Esophagus (tissue), 2 donors: ENCODE measurements at regions not wholly inside any gene's neighbourhood (a gene's known extent, or its start where the extent isn't known, plus 50 kb on each side); places are given as distances from the start of the nearest gene placed in this dataset.

Experiments
- H3K27ac ChIP-seq, 2 donors: one replicate each; pipeline ENCODE4 v1.5.1; 2013; ENCODE audit warnings: low read depth in 2 of 2, mild to moderate bottlenecking in 2 of 2, inconsistent platforms in 1 of 2, low read length in 1 of 2, moderate library complexity in 1 of 2
- H3K27me3 ChIP-seq, 2 donors: one replicate each; pipeline ENCODE4 v1.6.1; 2013; ENCODE audit warnings: low read length in 2 of 2, control low read depth in 1 of 2, mild to moderate bottlenecking in 1 of 2; ENCODE audit not compliant: insufficient read depth in 2 of 2, control insufficient read depth in 1 of 2
- H3K36me3 ChIP-seq, 2 donors: one replicate each; pipeline ENCODE4 v1.6.1; 2013; ENCODE audit warnings: low read length in 1 of 2; ENCODE audit not compliant: control insufficient read depth in 2 of 2, insufficient read depth in 2 of 2
- H3K4me1 ChIP-seq, 2 donors: one replicate each; pipeline ENCODE4 v1.6.1; 2013; ENCODE audit warnings: low read length in 1 of 2; ENCODE audit not compliant: control insufficient read depth in 2 of 2, insufficient read depth in 2 of 2
- H3K4me3 ChIP-seq, 2 donors: one replicate each; pipeline ENCODE4 v1.5.1; 2013; ENCODE audit warnings: low read length in 2 of 2, mild to moderate bottlenecking in 2 of 2, low read depth in 1 of 2, moderate library complexity in 1 of 2
- H3K9me3 ChIP-seq, 2 donors: one replicate each; pipeline ENCODE4 v1.6.1; 2013; ENCODE audit warnings: mild to moderate bottlenecking in 2 of 2, low read depth in 1 of 2, low read length in 1 of 2, moderate library complexity in 1 of 2; ENCODE audit not compliant: control insufficient read depth in 2 of 2, insufficient read depth in 1 of 2
- WGBS, 2 donors: extraction: QIAGEN DNeasy Blood & Tissue Kit; methylation state at CpG; one replicate each; pipeline ENCODE4 v1.1.7; 2013; 5-methylcytosine and 5-hydroxymethylcytosine counted together
- donor health status: healthy with polysubstance abuse.
- donor health status: Bipolar disorder and iron deficiency.

DNA sequence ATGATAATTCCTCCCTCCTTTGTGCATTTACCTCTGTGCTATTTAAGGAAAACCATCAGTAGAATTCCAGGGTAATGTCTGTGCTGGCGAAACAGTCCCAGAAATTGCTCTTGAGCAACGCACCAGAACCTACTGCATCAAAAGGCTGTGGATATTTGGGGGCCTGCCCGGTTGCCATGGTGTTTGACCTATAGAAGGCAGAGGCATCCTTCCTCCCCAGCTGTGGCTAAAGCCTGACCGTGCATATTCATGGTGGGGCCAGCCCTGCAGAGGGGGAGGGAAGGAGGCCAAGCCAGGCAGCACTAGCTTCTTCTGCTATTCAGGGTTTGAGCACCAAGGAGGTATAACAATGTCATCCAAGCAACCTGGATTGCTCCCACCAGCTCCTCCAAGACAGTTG is 215.0 kb upstream of the E2F8 start:
- Histone ChIP-seq H3K9me3 (no peaks in the 10 kb centered on the region), H3K36me3 (no peaks in the 10 kb centered on the region), H3K27me3 (no peaks in the 10 kb centered on the region), H3K4me3 (no peak overlapping the region), H3K4me1 (peaks cover 0 to 4% of the 10 kb centered on the region in 2 donors), H3K27ac (no peak overlapping the region)
- WGBS, 2 donors, result 67 to 69% methylated on average over 4 of the region's 4 CpGs

DNA sequence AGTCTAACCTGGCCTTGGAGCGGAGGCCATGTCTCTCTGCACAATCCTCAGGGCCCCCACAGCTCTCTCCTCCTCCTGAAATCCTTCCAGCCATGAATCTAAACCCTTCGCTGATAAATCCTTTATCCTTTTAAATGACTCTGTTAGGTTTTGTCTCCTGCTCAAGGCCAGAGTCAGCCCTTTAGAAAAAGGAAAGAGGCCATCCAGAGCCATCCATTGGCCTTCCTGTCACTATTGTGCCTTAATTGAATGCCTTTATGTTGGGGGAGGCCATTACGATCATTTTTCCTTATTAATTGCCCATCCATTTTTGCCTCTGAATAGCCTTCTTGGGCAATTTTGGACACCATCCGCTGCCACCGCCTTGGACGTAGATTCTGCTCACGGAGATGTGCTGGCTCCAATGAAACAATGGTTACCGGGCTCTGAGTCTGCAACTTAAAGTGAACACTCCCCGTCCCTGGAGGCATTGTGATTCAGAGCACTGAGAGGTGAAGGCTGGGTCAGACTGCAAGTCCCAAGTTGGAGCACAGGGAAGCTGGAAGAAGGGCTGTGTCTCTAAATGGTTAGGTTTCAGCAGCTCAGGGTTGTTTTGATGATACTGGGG is 213.0 kb upstream of the E2F8 start:
- no peak overlapping the region for H3K27ac ChIP-seq
- WGBS, 2 donors, result 50 to 70% methylated on average over 9 of the region's 9 CpGs
- no peaks in the 10 kb centered on the region for H3K36me3 ChIP-seq
- H3K9me3 ChIP-seq, result no peaks in the 10 kb centered on the region
- peaks cover 0 to 4% of the 10 kb centered on the region in 2 donors for H3K4me1 ChIP-seq
- no peaks in the 10 kb centered on the region for H3K27me3 ChIP-seq
- no peak overlapping the region for H3K4me3 ChIP-seq

DNA sequence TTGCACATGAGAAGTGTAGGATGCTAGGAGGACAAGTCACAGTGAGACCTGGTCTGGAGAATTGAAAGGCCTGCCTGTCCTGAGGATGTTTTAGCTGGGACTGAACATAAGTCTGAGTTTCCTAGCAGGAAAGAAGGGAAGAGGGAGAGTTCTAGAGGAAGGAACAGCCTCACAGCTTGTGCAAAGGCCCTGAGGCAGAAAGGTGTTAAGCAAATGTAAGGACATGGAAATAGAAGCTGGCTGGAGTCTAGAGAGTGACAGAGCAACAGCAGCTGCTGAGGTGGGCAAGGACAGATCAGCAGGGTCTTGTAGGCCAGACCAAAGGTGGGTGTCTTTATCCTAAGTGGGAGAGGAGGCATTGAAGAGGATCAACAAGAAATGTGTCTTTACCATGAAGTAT is 210.9 kb upstream of the E2F8 start:
- H3K4me1 ChIP-seq, result peaks cover 0 to 4% of the 10 kb centered on the region in 2 donors
- no peak overlapping the region for H3K27ac ChIP-seq
- no peaks in the 10 kb centered on the region for H3K9me3 ChIP-seq
- no peaks in the 10 kb centered on the region for H3K36me3 ChIP-seq
- no peak overlapping the region for H3K4me3 ChIP-seq
- H3K27me3 ChIP-seq, result no peaks in the 10 kb centered on the region

DNA sequence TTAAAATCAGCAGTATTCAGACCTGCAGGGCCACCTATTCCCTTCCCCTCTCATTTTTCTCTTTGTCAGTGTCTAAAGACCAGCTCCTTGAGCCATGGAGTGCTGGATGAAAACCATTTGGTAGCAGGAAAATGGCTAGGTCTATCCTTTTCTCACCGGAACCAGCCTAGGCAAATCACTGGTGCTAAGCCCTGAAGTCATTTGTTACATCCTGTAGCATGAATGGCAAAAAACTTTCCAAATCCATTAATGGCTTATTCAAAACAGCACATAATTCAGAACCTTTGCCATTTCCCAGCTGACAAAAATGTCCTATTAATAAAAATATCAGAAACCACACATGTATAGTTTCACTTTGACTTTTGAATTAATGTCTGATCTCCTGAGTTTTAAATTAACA is 209.5 kb upstream of the E2F8 start:
- H3K4me3 ChIP-seq, result no peak overlapping the region
- WGBS, 2 donors, result 54 to 56% methylated on average over 1 of the region's 1 CpG
- no peaks in the 10 kb centered on the region for H3K36me3 ChIP-seq
- H3K9me3 ChIP-seq, result no peaks in the 10 kb centered on the region
- H3K4me1 ChIP-seq, result peaks cover 0 to 4% of the 10 kb centered on the region in 2 donors
- no peak overlapping the region for H3K27ac ChIP-seq
- H3K27me3 ChIP-seq, result no peaks in the 10 kb centered on the region

DNA sequence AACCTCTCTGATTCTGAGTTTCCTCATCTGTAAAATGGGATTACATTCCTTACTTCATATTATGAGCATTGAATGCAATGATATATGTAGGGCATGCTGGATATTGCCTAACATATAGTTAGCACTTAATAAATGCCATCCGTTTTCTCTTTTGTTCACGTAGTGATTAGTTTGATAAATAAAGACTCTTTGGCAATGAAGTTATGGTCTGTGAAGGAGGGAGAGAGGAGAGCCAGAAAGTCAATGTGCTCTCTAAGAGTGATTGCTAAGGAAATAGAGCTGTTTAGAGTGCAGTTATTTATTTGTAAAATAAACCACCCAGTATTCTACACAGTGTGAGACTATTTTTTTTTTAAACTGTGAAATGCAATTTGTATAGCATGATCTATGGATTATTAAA is 207.9 kb upstream of the E2F8 start:
- 60 to 72% methylated on average over 2 of the region's 2 CpGs for WGBS, 2 donors
- no peaks in the 10 kb centered on the region for H3K9me3 ChIP-seq
- H3K27me3 ChIP-seq, result no peaks in the 10 kb centered on the region
- no peak overlapping the region for H3K27ac ChIP-seq
- no peaks in the 10 kb centered on the region for H3K4me1 ChIP-seq
- no peaks in the 10 kb centered on the region for H3K36me3 ChIP-seq
- H3K4me3 ChIP-seq, result no peak overlapping the region

DNA sequence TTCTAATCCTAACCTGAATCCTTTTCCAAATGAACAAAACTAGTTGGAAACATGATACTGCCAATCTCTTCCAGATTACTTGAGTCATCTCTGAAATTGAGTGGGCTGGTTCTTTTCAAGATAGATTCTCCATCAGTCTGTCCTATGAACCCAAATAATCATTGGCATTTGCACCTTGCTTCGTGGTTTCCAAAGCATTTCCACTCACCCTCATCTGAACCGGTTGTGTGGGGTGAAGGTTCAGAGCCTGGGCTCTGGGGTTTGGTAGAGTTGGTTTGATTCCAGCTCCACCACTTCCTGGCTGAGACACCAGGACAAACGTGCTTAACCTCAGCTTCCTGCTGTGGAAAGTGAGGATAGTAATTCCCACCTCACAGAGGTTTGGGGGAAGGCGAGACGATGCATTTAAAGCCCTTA is 206.4 kb upstream of the E2F8 start:
- H3K9me3 ChIP-seq, result no peaks in the 10 kb centered on the region
- H3K27ac ChIP-seq, result no peak overlapping the region
- WGBS, 2 donors, result 43 to 50% methylated on average over 5 of the region's 5 CpGs
- H3K27me3 ChIP-seq, result no peaks in the 10 kb centered on the region
- H3K4me1 ChIP-seq, result peaks cover 0 to 3% of the 10 kb centered on the region in 2 donors
- H3K4me3 ChIP-seq, result no peak overlapping the region
- H3K36me3 ChIP-seq, result no peaks in the 10 kb centered on the region

DNA sequence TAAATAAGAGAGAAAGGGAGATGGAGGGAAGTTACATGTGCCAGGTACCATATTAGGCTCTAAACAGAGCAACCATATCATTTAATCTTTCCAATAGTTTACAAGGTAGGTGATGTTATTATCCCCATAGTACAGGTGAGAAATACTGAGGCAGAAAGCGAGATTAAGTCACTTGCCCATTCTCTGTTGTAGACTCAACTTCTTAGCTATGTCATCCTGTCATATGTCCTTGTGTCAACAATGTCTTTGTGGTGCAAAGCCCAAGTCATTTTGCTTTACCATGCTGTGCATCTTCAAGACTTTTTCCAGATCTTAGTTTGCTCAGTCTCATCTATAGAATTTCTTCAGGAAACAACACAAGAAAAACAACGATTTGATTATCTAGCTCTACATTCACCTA is 205.0 kb upstream of the E2F8 start:
- Histone ChIP-seq H3K9me3 (no peaks in the 10 kb centered on the region), H3K36me3 (no peaks in the 10 kb centered on the region), H3K4me1 (peaks cover 0 to 6% of the 10 kb centered on the region in 2 donors), H3K27me3 (no peaks in the 10 kb centered on the region), H3K27ac (no peak overlapping the region), H3K4me3 (no peak overlapping the region)
- 44 to 50% methylated on average over 2 of the region's 2 CpGs for WGBS, 2 donors

DNA sequence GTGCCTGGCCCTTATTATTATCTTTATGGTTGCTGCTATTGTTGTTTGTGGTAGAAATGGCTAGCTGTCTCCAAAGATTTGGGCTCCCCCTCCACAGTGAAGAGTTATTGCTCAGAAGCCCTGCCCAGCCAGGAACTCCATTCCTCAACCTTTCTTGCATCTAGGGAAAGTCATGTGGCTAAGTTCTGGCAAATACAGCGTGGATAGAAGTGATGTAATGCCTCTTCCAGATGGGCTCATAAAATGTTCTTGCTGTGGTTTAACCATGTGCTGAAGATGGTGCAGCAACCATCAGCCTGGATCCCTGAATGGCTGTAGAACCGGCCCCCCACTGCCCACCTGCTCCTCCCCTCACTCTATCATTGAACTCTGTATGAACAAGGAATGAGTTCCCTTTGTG is 203.5 kb upstream of the E2F8 start:
- Histone ChIP-seq H3K27me3 (no peaks in the 10 kb centered on the region), H3K9me3 (no peaks in the 10 kb centered on the region), H3K36me3 (no peaks in the 10 kb centered on the region), H3K4me3 (no peak overlapping the region), H3K27ac (no peak overlapping the region), H3K4me1 (peaks cover 0 to 6% of the 10 kb centered on the region in 2 donors)
- 80 to 82% methylated on average over 2 of the region's 2 CpGs for WGBS, 2 donors

DNA sequence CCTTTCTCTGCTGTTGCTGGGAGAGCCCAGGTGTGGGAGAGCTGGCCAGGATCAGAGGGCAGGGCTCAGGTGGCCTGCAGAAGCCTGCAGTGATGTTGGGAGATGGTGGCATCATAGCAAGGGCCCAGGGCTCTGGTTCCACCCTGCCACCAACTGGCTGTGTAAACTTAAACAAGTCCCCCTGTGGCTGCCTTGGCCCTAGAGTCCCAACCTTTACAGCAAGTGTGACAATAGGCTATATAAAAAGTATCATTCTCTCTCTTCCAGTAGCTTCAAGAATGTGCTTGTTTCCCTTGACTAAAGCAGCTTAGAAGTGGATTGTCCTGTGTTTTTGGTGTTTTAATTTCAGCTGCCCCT is 201.8 kb upstream of the E2F8 start:
- Histone ChIP-seq H3K27ac (no peak overlapping the region), H3K4me1 (peaks cover 0 to 6% of the 10 kb centered on the region in 2 donors), H3K36me3 (no peaks in the 10 kb centered on the region), H3K27me3 (no peaks in the 10 kb centered on the region), H3K9me3 (no peaks in the 10 kb centered on the region), H3K4me3 (no peak overlapping the region)

DNA sequence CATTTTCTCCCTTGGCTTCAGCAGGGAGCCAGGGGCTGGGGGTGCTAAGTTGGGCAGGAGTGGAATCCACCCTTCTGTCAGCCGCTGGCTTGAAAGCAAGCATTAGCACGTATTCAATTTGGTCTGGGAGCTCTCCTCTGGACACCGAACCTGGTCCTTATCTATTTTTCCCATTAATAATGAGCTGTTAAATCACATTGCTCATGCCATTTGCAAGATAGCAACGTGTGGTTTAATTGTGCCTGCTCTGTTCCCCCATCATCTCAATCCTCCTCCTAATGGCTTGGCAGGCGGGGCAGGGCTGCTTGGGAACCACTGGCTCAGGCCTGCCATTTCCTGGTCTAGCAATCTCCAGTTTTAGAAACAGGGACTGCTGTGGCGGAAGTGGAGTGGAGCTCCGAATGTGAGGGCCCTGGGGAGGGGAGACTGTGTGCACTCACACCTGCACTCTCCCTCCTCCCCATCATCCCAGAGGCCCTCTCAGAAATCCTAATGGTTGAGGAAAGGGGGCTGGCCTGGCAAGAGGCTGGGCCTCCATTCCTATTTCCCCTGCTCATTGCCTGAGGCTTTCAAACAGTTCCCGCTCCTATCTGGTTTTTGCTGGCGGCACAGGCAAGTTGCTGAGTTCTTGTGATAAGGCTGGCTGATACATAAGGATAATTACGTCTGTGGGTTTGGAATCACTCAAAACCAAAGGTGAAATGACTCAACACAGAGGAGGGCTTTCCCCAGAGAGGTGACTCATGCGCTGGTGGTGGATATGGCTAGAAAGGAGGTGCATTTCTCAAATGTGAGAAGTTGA is 201.2 kb upstream of the E2F8 start:
- Histone ChIP-seq H3K4me3 (no peak overlapping the region), H3K9me3 (no peaks in the 10 kb centered on the region), H3K27me3 (no peaks in the 10 kb centered on the region), H3K27ac (no peak overlapping the region), H3K4me1 (peaks cover 0 to 6% of the 10 kb centered on the region in 2 donors), H3K36me3 (no peaks in the 10 kb centered on the region)
- 50% methylated on average over 11 of the region's 11 CpGs for WGBS, 2 donors
